Kidney (tissue), 13 donors: ENCODE measurements at regions not wholly inside any gene's neighbourhood (a gene's known extent, or its start where the extent isn't known, plus 50 kb on each side); places are given as distances from the start of the nearest gene placed in this dataset.

Source experiments
- DNase-seq, 5 donors: peaks; one replicate each; pipeline ENCODE4 v3.0.0-alpha.2; 2013 to 2020
- FAIRE-seq: peaks from 2 replicates; lab custom pipeline; 2012; peaks lifted over from hg19 to GRCh38; lab: Jason Lieb, UNC
- H3K27ac ChIP-seq, 2 donors: one replicate each; pipeline ENCODE4 v1.7.0; 2013; ENCODE audit warnings: low read depth in 2 of 2, low read length in 2 of 2, inconsistent platforms in 1 of 2
- H3K27me3 ChIP-seq: one replicate; pipeline ENCODE4 v1.7.1; 2013; ENCODE audit warnings: low read length, inconsistent platforms; ENCODE audit not compliant: control insufficient read depth, insufficient read depth
- H3K36me3 ChIP-seq, 3 donors: one replicate each; pipeline versions ENCODE4 v1.7.0 to v1.7.1; 2013; ENCODE audit warnings: low read length in 3 of 3, control low read depth in 1 of 3, inconsistent platforms in 1 of 3; ENCODE audit not compliant: insufficient read depth in 3 of 3, control insufficient read depth in 2 of 3
- H3K4me1 ChIP-seq, 3 donors: one replicate each; pipeline versions ENCODE4 v1.7.0 to v1.7.1; 2013; ENCODE audit warnings: low read length in 3 of 3, inconsistent platforms in 1 of 3, low read depth in 1 of 3; ENCODE audit not compliant: control insufficient read depth in 2 of 3, insufficient read depth in 2 of 3
- H3K4me3 ChIP-seq, 3 donors: one replicate each; pipeline versions ENCODE4 v1.7.0 to v1.8.1; 2013; ENCODE audit warnings: low read length in 3 of 3, control low read depth in 1 of 3, inconsistent platforms in 1 of 3
- H3K9ac ChIP-seq, 3 donors: one replicate each; pipeline versions ENCODE4 v1.7.0 to v1.7.1; 2013; ENCODE audit warnings: low read length in 3 of 3, control low read depth in 1 of 3, inconsistent platforms in 1 of 3
- H3K9me3 ChIP-seq, 3 donors: one replicate each; pipeline versions ENCODE4 v1.7.0 to v1.7.1; 2013; ENCODE audit warnings: low read length in 3 of 3, control low read depth in 1 of 3, inconsistent platforms in 1 of 3; ENCODE audit not compliant: control insufficient read depth in 2 of 3, insufficient read depth in 1 of 3
- intact Hi-C: fragments of 100-400 bp; cut with DNase I; formaldehyde crosslinking; loops from one replicate; pipeline ENCODE4 v1.11.1; 2022
- TF ChIP-seq, protein P1 (sequence below): IDR thresholded peaks from 3 replicates; pipeline ENCODE4 v1.5.1; 2012; ENCODE audit warnings: mild to moderate bottlenecking, moderate library complexity, borderline replicate concordance; ENCODE audit not compliant: insufficient read depth; ENCODE audit errors: extremely low read depth
- donor health status: control.
- donor health status: control.
- donor health status: control.
- donor health status: control.
- donor health status: control.
- donor health status: DM: yes; HTN: yes; CAD: no.
- donor health status: Normal renal cell carcinoma (clear cell type).

DNA sequence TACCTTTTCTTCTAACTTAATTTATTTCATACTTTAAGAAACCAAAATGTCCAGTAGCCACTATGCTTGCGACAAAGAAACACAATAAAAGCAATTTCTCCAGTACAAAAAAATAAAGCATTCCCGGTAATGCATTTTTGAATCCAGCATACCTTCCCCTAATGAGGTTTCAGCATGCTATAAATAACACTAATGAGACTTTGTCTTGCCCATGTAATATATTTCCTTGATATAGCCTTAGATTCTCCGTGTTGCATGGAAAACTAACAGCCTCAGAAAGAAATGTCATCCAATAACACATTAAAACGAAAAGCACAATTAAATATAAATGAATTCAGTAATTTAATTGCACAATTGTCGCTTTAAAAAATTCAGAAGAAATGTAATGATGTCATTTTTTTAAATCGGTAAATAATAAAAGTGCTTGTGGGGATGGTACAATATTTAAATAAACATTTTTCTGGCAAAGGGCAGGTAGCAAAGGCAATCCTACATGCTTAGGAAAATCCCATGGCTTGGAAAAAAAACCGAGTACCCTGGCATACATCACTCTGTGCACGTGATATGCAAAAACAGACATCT lies 225.2 kb upstream of the PPARGC1A start:
- intact Hi-C loops, result no loop called here
- Histone ChIP-seq H3K36me3 (no peaks in the 10 kb centered on the region), H3K27me3 (no peaks in the 10 kb centered on the region), H3K9ac (no peak overlapping the region), H3K27ac (no peak overlapping the region), H3K9me3 (no peaks in the 10 kb centered on the region), H3K4me3 (no peak overlapping the region), H3K4me1 (no peaks in the 10 kb centered on the region)
- DNase-seq, result no peak
- TF ChIP-seq, protein P1, sequence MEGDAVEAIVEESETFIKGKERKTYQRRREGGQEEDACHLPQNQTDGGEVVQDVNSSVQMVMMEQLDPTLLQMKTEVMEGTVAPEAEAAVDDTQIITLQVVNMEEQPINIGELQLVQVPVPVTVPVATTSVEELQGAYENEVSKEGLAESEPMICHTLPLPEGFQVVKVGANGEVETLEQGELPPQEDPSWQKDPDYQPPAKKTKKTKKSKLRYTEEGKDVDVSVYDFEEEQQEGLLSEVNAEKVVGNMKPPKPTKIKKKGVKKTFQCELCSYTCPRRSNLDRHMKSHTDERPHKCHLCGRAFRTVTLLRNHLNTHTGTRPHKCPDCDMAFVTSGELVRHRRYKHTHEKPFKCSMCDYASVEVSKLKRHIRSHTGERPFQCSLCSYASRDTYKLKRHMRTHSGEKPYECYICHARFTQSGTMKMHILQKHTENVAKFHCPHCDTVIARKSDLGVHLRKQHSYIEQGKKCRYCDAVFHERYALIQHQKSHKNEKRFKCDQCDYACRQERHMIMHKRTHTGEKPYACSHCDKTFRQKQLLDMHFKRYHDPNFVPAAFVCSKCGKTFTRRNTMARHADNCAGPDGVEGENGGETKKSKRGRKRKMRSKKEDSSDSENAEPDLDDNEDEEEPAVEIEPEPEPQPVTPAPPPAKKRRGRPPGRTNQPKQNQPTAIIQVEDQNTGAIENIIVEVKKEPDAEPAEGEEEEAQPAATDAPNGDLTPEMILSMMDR, result no peak
- no peak for FAIRE-seq

- TF ChIP-seq, protein P1, result no peak
- DNase-seq, result no peak
- Histone ChIP-seq H3K4me1 (no peaks in the 10 kb centered on the region), H3K36me3 (no peaks in the 10 kb centered on the region), H3K27me3 (no peaks in the 10 kb centered on the region), H3K4me3 (no peak overlapping the region), H3K27ac (no peak overlapping the region), H3K9me3 (no peaks in the 10 kb centered on the region), H3K9ac (no peak overlapping the region)
- no peak for FAIRE-seq
- intact Hi-C loops, result no loop called here
Measured at GRCh38 chr4:24114444-24114843, 224.6 kb upstream of the PPARGC1A start.

GRCh38 chr4:24112466-24112865 lies 222.6 kb upstream of the PPARGC1A start:
- no peak overlapping the region for H3K9ac ChIP-seq
- no peaks in the 10 kb centered on the region for H3K27me3 ChIP-seq
- TF ChIP-seq, protein P1, result no peak
- no peaks in the 10 kb centered on the region for H3K4me1 ChIP-seq
- intact Hi-C loops, result no loop called here
- H3K9me3 ChIP-seq, result no peaks in the 10 kb centered on the region
- no peaks in the 10 kb centered on the region for H3K36me3 ChIP-seq
- DNase-seq, result no peak
- H3K4me3 ChIP-seq, result no peak overlapping the region
- no peak for FAIRE-seq
- H3K27ac ChIP-seq, result no peak overlapping the region

- no peaks in the 10 kb centered on the region for H3K36me3 ChIP-seq
- no peaks in the 10 kb centered on the region for H3K9me3 ChIP-seq
- H3K27ac ChIP-seq, result no peak overlapping the region
- no peak overlapping the region for H3K4me3 ChIP-seq
- FAIRE-seq, result no peak
- peaks cover 0 to 4% (median 0%) of the 10 kb centered on the region in 3 donors for H3K4me1 ChIP-seq
- no peak for DNase-seq
- no peaks in the 10 kb centered on the region for H3K27me3 ChIP-seq
- intact Hi-C loops, result no loop called here
- TF ChIP-seq, protein P1, result no peak
- H3K9ac ChIP-seq, result no peak overlapping the region
Measured at GRCh38 chr4:24108567-24108966, 218.7 kb upstream of the PPARGC1A start.
